PC-9 (cell line): ENCODE measurements at regions not wholly inside any gene's neighbourhood (a gene's known extent, or its start where the extent isn't known, plus 50 kb on each side); places are given as distances from the start of the nearest gene placed in this dataset.

Source experiments
- EZH2 ChIP-seq: fragments of 200-600 bp; sonication (generic); IDR thresholded peaks from 2 replicates; pipeline ENCODE4 v1.8.0; 2017; ENCODE audit warnings: antibody characterized with exemption, low read depth
- TF ChIP-seq, protein P1 (sequence below): fragments of 200-600 bp; sonication (generic); conservative IDR thresholded peaks from 2 replicates; pipeline ENCODE4 v1.6.1; 2017; ENCODE audit warnings: mixed run types, antibody characterized with exemption, mild to moderate bottlenecking, moderate library complexity

DNA sequence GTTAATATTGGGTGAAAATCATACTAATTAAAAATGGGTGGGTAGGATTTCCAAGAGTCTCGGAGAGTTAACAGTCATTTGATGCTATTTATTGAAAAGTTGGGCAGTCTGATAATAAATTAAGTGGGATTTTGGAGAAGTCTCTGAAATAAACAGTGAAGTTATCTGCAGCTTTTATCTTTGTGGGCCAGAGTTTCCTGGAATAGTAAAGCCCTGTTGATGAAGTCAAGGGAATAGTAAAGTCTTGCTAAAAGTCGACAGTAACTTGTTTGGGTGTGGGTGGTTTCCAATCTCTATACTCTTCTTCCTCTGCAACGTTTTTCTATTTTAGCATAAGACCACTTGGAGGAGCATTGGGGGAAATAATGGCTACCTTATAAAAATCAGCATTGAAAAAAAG lies 493.6 kb downstream of the EPM2A start:
- TF ChIP-seq, protein P1, sequence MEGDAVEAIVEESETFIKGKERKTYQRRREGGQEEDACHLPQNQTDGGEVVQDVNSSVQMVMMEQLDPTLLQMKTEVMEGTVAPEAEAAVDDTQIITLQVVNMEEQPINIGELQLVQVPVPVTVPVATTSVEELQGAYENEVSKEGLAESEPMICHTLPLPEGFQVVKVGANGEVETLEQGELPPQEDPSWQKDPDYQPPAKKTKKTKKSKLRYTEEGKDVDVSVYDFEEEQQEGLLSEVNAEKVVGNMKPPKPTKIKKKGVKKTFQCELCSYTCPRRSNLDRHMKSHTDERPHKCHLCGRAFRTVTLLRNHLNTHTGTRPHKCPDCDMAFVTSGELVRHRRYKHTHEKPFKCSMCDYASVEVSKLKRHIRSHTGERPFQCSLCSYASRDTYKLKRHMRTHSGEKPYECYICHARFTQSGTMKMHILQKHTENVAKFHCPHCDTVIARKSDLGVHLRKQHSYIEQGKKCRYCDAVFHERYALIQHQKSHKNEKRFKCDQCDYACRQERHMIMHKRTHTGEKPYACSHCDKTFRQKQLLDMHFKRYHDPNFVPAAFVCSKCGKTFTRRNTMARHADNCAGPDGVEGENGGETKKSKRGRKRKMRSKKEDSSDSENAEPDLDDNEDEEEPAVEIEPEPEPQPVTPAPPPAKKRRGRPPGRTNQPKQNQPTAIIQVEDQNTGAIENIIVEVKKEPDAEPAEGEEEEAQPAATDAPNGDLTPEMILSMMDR, result no peak
- no peak for TF ChIP-seq EZH2
